ENCODE measurements at regions not wholly inside any gene's neighbourhood (a gene's known extent, or its start where the extent isn't known, plus 50 kb on each side); places are given as distances from the start of the nearest gene placed in this dataset.

DNA sequence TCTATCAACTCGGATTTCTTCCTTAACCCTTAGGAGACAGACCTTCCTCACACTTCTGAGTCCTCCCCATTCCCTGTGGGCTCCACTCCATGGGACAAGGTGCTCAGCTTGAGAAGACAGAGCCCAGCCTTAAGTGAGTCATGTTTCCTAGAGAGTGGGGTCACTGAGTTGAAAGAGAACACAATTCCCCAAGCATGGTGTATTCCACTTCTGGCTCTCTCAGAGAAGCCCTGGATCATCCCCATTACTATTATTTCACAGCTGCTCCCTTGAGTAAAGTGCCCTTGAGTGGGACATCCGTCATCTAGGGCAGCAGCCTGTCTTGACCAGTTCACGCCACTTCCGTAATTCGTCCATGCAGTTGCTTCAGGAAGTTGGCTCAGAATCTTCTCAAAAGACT, 604.8 kb downstream of the BNC2 start:
- Histone ChIP-seq H3K36me3 (ENCODE audit: control insufficient read depth in 3 of 3, insufficient read depth in 3 of 3, low read length in 3 of 3) (no peaks in the 10 kb centered on the region), H3K4me3 (ENCODE audit: low read length in 3 of 3) (no peak overlapping the region), H3K4me1 (ENCODE audit: control insufficient read depth in 3 of 3, insufficient read depth in 3 of 3, low read length in 3 of 3) (no peaks in the 10 kb centered on the region), H3K9me3 (ENCODE audit: control insufficient read depth in 3 of 3, low read length in 3 of 3) (no peaks in the 10 kb centered on the region), H3K9ac (ENCODE audit: low read depth in 1 of 3, low read length in 3 of 3) (no peak overlapping the region), H3K27ac (ENCODE audit: low read depth, low read length) (no peak overlapping the region), H3K27me3 (ENCODE audit: control insufficient read depth in 3 of 3, insufficient read depth in 3 of 3, low read length in 3 of 3) (peaks cover 0 to 8% (median 0%) of the 10 kb centered on the region in 3 donors)

DNA sequence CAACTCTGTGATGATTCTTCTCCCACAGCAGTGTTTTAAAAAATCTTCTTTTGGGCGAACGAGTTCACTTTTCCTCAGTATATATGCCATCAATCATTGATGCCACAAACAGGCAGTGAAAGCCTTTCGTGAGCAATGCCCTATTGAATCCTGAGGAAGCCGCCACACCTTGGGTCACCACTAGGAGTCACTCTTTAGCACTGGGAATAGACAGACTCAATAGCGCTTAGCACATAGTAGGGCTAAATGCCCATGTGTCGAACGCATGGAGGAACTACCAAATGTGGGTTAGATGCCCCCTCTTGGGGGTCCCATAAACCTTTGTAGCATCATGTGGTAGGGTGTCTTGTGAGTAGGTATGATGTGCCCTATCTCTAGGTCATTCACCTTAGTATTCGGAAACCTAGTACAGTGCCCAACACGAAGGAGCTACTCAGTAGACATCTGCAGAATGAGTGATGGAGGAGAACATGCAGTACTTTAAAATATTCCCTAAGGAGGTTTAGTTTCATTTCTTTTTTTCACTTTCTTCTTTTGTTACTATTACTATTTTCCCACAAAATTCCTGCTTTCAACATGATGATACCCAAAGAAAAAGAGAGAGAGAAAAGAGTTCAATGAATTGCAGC, 603.7 kb downstream of the BNC2 start:
- H3K9me3 ChIP-seq (ENCODE audit: control insufficient read depth in 3 of 3, low read length in 3 of 3), result no peaks in the 10 kb centered on the region
- H3K4me3 ChIP-seq (ENCODE audit: low read length in 3 of 3), result peak overlapping the region in 1 of 3 donors; percentile 57
- no peaks in the 10 kb centered on the region for H3K36me3 ChIP-seq (ENCODE audit: control insufficient read depth in 3 of 3, insufficient read depth in 3 of 3, low read length in 3 of 3)
- H3K27me3 ChIP-seq (ENCODE audit: control insufficient read depth in 3 of 3, insufficient read depth in 3 of 3, low read length in 3 of 3), result peaks cover 0 to 8% (median 0%) of the 10 kb centered on the region in 3 donors
- H3K4me1 ChIP-seq (ENCODE audit: control insufficient read depth in 3 of 3, insufficient read depth in 3 of 3, low read length in 3 of 3), result no peaks in the 10 kb centered on the region
- no peak overlapping the region for H3K27ac ChIP-seq (ENCODE audit: low read depth, low read length)
- no peak overlapping the region for H3K9ac ChIP-seq (ENCODE audit: low read depth in 1 of 3, low read length in 3 of 3)

DNA sequence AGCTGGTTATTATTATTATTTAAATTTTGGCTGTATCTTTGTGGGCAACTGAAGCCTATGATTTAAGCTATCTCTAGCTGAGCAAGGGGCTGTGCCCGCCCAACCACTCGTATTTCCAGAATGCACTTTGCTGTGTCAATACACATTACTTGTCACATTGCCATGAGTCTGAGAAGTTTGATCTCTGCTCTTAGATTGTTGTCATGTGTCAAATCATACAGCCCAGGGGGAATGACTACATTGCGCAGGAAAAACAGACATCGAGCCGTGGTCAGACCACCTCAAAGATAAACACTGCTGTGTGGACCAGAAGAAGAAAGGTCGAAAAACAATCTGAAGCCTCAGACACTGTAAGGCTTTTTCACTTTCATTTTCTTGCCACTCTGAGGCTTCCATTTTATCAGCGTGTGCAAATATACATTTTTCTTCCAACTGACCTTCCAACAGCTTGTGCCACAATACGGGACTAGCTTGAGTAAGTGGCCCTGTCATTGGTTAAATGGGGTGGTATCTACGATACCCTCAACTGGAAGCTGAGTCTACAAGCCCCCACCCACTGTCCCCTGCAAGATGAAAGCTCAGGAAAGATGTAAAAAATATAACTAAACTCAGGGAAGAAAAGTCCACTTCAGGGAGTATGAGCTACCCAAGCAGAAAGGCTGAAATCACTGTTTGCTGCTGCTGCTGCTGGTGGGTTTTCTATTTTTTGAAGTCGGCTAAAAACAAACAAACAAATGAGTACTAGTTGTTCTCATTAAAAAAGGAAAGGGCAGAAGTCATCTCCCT, 603.0 kb downstream of the BNC2 start:
- no peak overlapping the region for H3K9ac ChIP-seq (ENCODE audit: low read depth in 1 of 3, low read length in 3 of 3)
- H3K9me3 ChIP-seq (ENCODE audit: control insufficient read depth in 3 of 3, low read length in 3 of 3), result no peaks in the 10 kb centered on the region
- no peak overlapping the region for H3K27ac ChIP-seq (ENCODE audit: low read depth, low read length)
- peaks cover 0 to 8% (median 0%) of the 10 kb centered on the region in 3 donors for H3K27me3 ChIP-seq (ENCODE audit: control insufficient read depth in 3 of 3, insufficient read depth in 3 of 3, low read length in 3 of 3)
- H3K36me3 ChIP-seq (ENCODE audit: control insufficient read depth in 3 of 3, insufficient read depth in 3 of 3, low read length in 3 of 3), result no peaks in the 10 kb centered on the region
- H3K4me3 ChIP-seq (ENCODE audit: low read length in 3 of 3), result peak overlapping the region; percentile 1 to 57 (median 40)
- no peaks in the 10 kb centered on the region for H3K4me1 ChIP-seq (ENCODE audit: control insufficient read depth in 3 of 3, insufficient read depth in 3 of 3, low read length in 3 of 3)

DNA sequence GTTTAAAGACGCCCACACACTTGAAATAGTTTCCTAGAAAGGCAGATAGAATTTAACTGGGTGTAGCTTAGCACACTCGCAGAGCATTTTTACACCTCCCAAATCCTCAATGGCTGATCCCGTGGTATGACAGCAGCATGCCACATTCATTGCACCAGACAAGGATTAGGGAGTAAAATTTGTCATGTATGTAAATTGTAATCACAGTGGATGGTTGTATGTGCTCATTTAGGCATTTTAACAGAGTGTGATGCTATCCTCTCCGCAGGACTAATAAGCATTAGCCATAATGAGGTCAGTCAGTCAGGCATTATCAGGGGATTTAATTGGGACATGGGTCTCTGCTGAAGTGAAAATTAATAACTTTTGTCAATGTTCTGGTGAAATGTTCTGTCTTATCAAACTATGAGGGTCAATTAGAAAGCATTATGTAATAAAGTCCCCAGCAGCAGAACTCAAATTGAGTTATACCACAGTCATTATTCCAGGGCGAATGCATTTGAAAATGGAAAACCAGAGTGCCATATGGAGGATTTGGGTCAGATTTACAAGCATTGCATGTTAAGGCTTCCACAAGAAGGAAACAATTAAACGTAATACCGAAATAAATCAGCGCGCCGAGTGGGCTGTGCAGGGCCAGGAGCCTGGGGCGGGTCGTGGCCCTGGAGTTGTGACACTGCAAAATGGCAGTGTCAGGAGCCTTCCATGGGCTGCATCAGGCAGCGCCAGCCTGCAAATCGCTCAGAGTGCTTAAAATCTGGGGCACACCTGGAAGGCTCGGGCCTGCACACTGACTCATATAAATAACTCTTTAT, 602.2 kb downstream of the BNC2 start:
- H3K4me3 ChIP-seq (ENCODE audit: low read length in 3 of 3), result peak overlapping the region in 1 of 3 donors; percentile 57
- peaks cover 0 to 4% (median 0%) of the 10 kb centered on the region in 3 donors for H3K27me3 ChIP-seq (ENCODE audit: control insufficient read depth in 3 of 3, insufficient read depth in 3 of 3, low read length in 3 of 3)
- no peaks in the 10 kb centered on the region for H3K9me3 ChIP-seq (ENCODE audit: control insufficient read depth in 3 of 3, low read length in 3 of 3)
- H3K36me3 ChIP-seq (ENCODE audit: control insufficient read depth in 3 of 3, insufficient read depth in 3 of 3, low read length in 3 of 3), result no peaks in the 10 kb centered on the region
- H3K27ac ChIP-seq (ENCODE audit: low read depth, low read length), result no peak overlapping the region
- no peaks in the 10 kb centered on the region for H3K4me1 ChIP-seq (ENCODE audit: control insufficient read depth in 3 of 3, insufficient read depth in 3 of 3, low read length in 3 of 3)
- H3K9ac ChIP-seq (ENCODE audit: low read depth in 1 of 3, low read length in 3 of 3), result no peak overlapping the region

DNA sequence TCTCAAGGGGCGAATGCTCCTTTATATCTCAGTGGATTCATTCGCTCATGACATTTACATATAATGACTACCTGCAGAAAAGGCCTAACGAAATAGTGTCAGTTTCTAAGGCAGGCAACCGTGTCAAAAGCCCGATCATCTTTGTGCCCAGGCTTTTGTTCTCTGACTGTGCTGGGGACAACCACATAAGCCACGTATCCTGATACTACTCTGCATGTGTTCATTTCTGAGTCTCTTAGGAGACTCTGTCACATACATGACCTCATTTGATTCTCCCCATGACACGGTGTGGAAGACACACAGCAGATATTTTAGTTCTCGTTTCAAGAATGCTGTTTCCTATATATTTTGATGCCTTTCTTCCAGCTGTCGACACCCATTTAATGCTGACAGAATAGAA, 598.5 kb downstream of the BNC2 start:
- Histone ChIP-seq H3K4me1 (ENCODE audit: control insufficient read depth in 3 of 3, insufficient read depth in 3 of 3, low read length in 3 of 3) (no peaks in the 10 kb centered on the region), H3K36me3 (ENCODE audit: control insufficient read depth in 3 of 3, insufficient read depth in 3 of 3, low read length in 3 of 3) (no peaks in the 10 kb centered on the region), H3K27me3 (ENCODE audit: control insufficient read depth in 3 of 3, insufficient read depth in 3 of 3, low read length in 3 of 3) (no peaks in the 10 kb centered on the region), H3K9me3 (ENCODE audit: control insufficient read depth in 3 of 3, low read length in 3 of 3) (no peaks in the 10 kb centered on the region), H3K9ac (ENCODE audit: low read depth in 1 of 3, low read length in 3 of 3) (no peak overlapping the region), H3K27ac (ENCODE audit: low read depth, low read length) (no peak overlapping the region), H3K4me3 (ENCODE audit: low read length in 3 of 3) (no peak overlapping the region)

DNA sequence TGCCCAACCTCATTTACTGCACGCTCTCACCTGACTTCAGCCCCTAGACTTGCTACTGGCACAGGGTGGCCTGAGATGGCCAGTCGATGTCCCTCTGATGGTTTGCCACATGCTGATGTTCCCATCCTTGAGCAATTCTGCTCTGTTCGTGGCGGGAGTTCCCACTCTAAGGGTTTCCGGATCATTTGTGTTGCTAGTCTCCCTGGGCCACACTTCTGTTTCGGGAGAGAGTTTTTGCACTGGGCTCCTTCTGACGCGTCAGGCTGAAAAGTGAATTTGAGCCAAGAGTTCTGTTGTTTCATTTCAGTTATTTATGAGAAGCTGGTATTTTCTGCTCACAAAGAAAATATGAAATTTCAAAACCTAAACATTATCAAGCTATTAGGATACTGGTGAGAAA, 597.7 kb downstream of the BNC2 start:
- H3K27me3 ChIP-seq (ENCODE audit: control insufficient read depth in 3 of 3, insufficient read depth in 3 of 3, low read length in 3 of 3), result no peaks in the 10 kb centered on the region
- no peak overlapping the region for H3K27ac ChIP-seq (ENCODE audit: low read depth, low read length)
- H3K9me3 ChIP-seq (ENCODE audit: control insufficient read depth in 3 of 3, low read length in 3 of 3), result no peaks in the 10 kb centered on the region
- no peak overlapping the region for H3K4me3 ChIP-seq (ENCODE audit: low read length in 3 of 3)
- H3K4me1 ChIP-seq (ENCODE audit: control insufficient read depth in 3 of 3, insufficient read depth in 3 of 3, low read length in 3 of 3), result no peaks in the 10 kb centered on the region
- no peak overlapping the region for H3K9ac ChIP-seq (ENCODE audit: low read depth in 1 of 3, low read length in 3 of 3)
- no peaks in the 10 kb centered on the region for H3K36me3 ChIP-seq (ENCODE audit: control insufficient read depth in 3 of 3, insufficient read depth in 3 of 3, low read length in 3 of 3)

DNA sequence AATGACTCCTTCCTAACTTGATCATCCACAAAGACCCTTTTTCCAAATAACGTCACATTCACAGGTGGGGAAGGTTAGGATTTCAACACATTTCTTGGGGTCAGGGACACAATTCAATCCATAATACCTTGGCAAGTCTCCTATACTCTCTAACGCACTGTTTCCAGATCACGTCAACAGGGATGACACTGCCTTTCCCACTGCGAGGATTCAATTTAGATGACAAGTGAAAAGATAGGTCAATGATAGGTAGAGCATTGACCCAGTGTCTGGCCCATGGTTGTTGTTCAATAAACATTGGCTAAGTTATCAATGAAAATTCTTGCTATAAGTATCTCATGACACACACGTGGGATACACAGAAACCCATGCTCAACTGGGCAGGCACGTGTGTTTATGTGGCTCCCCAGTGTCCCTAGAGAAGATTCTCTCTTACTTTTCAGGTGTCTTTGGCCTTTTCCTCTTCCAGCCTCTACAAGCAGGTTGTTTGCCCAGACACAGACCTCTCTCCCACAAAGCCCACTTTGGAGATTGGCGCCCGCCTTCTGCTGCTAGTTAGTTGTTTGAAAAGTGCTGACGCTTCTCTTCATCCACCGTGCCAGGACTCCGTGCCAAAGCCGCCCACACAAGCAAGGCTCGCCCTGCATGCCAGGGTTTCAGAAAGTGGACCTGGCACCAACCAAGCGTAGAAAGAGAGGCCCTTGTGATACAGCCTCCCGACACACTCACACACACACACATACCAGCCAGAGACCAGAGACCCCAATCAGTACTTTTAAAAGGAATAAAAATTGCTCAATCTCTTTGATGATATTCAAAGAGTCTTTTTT, 594.5 kb downstream of the BNC2 start:
- no peak overlapping the region for H3K9ac ChIP-seq (ENCODE audit: low read depth in 1 of 3, low read length in 3 of 3)
- H3K9me3 ChIP-seq (ENCODE audit: control insufficient read depth in 3 of 3, low read length in 3 of 3), result no peaks in the 10 kb centered on the region
- H3K4me1 ChIP-seq (ENCODE audit: control insufficient read depth in 3 of 3, insufficient read depth in 3 of 3, low read length in 3 of 3), result no peaks in the 10 kb centered on the region
- no peak overlapping the region for H3K4me3 ChIP-seq (ENCODE audit: low read length in 3 of 3)
- no peaks in the 10 kb centered on the region for H3K27me3 ChIP-seq (ENCODE audit: control insufficient read depth in 3 of 3, insufficient read depth in 3 of 3, low read length in 3 of 3)
- no peak overlapping the region for H3K27ac ChIP-seq (ENCODE audit: low read depth, low read length)
- no peaks in the 10 kb centered on the region for H3K36me3 ChIP-seq (ENCODE audit: control insufficient read depth in 3 of 3, insufficient read depth in 3 of 3, low read length in 3 of 3)

DNA sequence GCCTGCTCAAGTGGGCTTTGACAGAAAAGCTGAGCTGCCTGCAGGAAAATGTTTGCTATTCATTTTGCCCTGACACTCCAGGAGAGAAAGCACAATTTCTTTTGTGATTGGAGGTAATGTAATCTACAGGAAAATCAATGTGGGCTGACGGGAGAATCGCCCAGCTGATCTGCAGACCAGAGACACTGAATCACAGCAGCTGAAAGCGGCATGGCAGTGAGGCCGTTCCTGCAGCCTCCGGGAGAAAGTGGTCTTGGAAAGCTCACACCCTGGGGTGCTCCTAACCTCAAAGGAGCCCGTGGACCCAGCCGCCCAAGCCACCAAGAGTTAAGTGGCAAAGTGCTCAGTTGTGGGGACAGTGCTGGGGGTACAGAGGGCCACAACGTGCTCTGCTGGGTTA, 593.6 kb downstream of the BNC2 start:
- Histone ChIP-seq H3K27me3 (ENCODE audit: control insufficient read depth in 3 of 3, insufficient read depth in 3 of 3, low read length in 3 of 3) (no peaks in the 10 kb centered on the region), H3K9me3 (ENCODE audit: control insufficient read depth in 3 of 3, low read length in 3 of 3) (no peaks in the 10 kb centered on the region), H3K4me3 (ENCODE audit: low read length in 3 of 3) (no peak overlapping the region), H3K36me3 (ENCODE audit: control insufficient read depth in 3 of 3, insufficient read depth in 3 of 3, low read length in 3 of 3) (no peaks in the 10 kb centered on the region), H3K9ac (ENCODE audit: low read depth in 1 of 3, low read length in 3 of 3) (no peak overlapping the region), H3K4me1 (ENCODE audit: control insufficient read depth in 3 of 3, insufficient read depth in 3 of 3, low read length in 3 of 3) (no peaks in the 10 kb centered on the region), H3K27ac (ENCODE audit: low read depth, low read length) (no peak overlapping the region)

DNA sequence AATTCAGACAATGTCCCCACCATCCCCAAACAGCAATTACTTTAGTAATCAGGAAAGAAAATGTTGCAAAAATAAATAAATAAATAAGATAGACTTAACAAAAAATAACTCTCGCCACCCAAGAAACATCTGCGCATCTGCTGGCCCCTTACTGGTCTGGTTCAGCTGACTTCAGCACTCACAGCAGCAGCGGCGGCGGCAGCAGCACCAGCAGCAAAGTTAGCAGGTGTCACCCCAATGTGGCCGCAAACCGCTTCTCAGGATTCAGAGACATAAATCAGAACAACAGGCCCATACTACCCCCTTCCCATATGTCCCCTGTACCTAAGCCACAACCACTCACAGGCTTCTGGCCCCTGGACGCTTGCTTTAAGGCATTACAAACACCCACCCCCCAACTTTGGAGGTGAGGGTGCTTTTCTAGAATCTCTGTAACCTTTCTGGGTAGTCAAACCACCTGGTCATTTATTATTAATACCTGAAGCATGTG, 593.0 kb downstream of the BNC2 start:
- Histone ChIP-seq H3K36me3 (ENCODE audit: control insufficient read depth in 3 of 3, insufficient read depth in 3 of 3, low read length in 3 of 3) (no peaks in the 10 kb centered on the region), H3K9me3 (ENCODE audit: control insufficient read depth in 3 of 3, low read length in 3 of 3) (no peaks in the 10 kb centered on the region), H3K27ac (ENCODE audit: low read depth, low read length) (no peak overlapping the region), H3K4me3 (ENCODE audit: low read length in 3 of 3) (no peak overlapping the region), H3K27me3 (ENCODE audit: control insufficient read depth in 3 of 3, insufficient read depth in 3 of 3, low read length in 3 of 3) (no peaks in the 10 kb centered on the region), H3K4me1 (ENCODE audit: control insufficient read depth in 3 of 3, insufficient read depth in 3 of 3, low read length in 3 of 3) (no peaks in the 10 kb centered on the region), H3K9ac (ENCODE audit: low read depth in 1 of 3, low read length in 3 of 3) (no peak overlapping the region)

All from skeletal muscle tissue (tissue), 3 donors.